ENCODE measurements at regions not wholly inside any gene's neighbourhood (a gene's known extent, or its start where the extent isn't known, plus 50 kb on each side); places are given as distances from the start of the nearest gene placed in this dataset.
"Not testable (repeated sequence)": the region's sequence is repeated elsewhere in the genome, so short reads cannot be mapped to it uniquely, and the experiment has no call there.

DNA sequence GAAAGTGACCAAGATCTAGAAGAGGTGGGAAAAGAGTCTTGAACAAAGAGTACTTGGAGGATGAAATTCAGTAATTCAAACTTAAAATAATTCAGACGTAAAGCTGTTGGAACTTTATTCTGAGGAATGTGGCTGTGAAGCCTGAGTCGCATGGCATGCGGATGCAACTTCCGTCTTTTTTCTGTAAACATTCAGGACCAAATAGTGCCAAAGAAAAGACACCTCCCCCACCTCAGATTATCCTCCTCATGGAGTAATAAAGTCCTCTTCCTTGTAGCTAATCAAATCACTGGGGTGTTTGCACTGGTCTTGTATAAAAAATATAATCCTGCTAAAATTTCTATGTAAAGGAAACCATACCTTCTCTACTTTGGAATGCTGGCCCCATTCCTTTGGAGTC lies 790.4 kb downstream of the TSN start:
- no peak for DNase-seq (ENCODE audit: low read depth)
- TF ChIP-seq, protein P1, sequence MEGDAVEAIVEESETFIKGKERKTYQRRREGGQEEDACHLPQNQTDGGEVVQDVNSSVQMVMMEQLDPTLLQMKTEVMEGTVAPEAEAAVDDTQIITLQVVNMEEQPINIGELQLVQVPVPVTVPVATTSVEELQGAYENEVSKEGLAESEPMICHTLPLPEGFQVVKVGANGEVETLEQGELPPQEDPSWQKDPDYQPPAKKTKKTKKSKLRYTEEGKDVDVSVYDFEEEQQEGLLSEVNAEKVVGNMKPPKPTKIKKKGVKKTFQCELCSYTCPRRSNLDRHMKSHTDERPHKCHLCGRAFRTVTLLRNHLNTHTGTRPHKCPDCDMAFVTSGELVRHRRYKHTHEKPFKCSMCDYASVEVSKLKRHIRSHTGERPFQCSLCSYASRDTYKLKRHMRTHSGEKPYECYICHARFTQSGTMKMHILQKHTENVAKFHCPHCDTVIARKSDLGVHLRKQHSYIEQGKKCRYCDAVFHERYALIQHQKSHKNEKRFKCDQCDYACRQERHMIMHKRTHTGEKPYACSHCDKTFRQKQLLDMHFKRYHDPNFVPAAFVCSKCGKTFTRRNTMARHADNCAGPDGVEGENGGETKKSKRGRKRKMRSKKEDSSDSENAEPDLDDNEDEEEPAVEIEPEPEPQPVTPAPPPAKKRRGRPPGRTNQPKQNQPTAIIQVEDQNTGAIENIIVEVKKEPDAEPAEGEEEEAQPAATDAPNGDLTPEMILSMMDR (conservative IDR thresholded peaks at IDR 0.05; ENCODE audit: control insufficient read depth, insufficient read depth, low read depth, low read length), result no peak
- no peak overlapping the region for H3K4me3 ChIP-seq (ENCODE audit: control insufficient read depth, low read depth, low read length)

DNA sequence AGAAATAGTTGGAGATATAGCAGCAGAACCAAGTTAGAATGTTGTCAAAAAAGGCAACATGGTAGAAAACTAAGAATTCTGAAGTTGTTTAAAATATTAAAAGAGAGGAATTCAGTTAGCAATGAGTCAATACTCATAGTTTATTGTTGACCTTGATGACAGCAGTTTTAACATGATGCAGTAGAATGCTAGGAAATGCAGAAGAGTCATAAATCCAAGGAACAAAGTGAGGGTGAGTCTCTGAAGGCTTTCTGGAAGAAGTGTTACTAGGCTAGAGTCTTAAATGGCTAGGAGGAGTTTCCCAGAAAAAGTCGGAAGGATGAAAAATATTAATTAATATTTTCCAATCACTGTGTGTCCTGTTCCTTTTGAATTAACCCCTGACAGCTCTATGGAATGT lies 807.3 kb downstream of the TSN start:
- H3K4me3 ChIP-seq (ENCODE audit: control insufficient read depth, low read depth, low read length), result no peak overlapping the region
- DNase-seq (ENCODE audit: low read depth), result no peak
- TF ChIP-seq, protein P1 (conservative IDR thresholded peaks at IDR 0.05; ENCODE audit: control insufficient read depth, insufficient read depth, low read depth, low read length), result no peak

DNA sequence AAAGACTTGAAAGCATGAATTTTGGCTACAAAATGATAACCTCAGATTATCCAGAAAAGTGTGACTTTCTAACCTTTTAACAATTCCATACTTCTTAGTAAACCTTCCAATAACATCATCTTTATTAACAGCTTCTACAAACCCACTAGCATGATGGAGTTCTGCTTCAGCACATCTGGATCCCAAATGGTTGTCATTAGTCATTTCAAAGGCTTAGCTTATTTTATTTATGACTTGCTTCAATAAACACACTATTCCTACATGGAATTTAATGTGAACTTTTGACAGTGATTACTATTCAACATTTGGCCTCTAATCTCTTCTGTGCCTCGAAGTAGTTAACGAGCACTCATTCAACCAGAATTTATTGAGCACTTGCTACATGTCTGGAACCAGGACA lies 808.3 kb downstream of the TSN start:
- no peak for DNase-seq (ENCODE audit: low read depth)
- TF ChIP-seq, protein P1 (conservative IDR thresholded peaks at IDR 0.05; ENCODE audit: control insufficient read depth, insufficient read depth, low read depth, low read length), result no peak
- no peak overlapping the region for H3K4me3 ChIP-seq (ENCODE audit: control insufficient read depth, low read depth, low read length)

DNA sequence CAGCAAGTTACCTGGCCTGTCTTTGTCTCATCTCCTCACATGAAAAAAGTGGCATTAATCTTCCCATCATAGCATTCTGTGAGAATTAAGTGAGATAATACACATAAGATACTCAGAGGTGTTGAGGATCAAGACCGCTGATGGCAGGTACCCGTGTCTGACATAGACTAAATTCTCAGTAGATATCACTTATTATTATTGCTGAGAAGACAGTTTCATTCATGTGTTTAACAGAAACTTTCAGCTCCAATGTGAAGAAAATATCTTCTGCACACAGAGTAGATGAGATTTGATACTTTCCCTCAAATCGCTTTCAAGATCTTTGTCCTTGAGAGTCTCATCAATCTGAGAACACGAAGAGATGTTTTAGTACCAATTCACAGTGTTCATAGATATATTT lies 809.4 kb downstream of the TSN start:
- DNase-seq (ENCODE audit: low read depth), result no peak
- TF ChIP-seq, protein P1 (conservative IDR thresholded peaks at IDR 0.05; ENCODE audit: control insufficient read depth, insufficient read depth, low read depth, low read length), result no peak
- no peak overlapping the region for H3K4me3 ChIP-seq (ENCODE audit: control insufficient read depth, low read depth, low read length)

DNA sequence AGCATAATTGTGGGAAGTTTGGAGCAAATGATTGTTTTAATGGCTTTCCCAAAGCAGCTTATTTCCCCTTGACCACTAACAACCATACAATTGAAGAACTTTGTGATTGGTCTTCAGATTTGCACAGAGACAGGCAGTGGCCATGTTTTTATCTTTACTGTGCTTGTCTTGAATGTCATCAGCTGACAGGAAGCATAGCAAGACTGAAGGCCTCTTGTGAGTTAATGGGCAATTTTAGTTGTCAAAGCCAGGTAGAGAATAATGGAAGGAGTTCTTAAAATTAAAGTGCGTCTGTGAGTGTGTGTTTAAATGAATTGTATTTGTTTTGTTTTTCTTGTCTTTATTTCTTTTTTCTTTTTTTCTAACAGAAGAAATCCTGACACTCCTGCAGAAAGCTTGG lies 809.9 kb downstream of the TSN start:
- no peak for DNase-seq (ENCODE audit: low read depth)
- no peak overlapping the region for H3K4me3 ChIP-seq (ENCODE audit: control insufficient read depth, low read depth, low read length)
- TF ChIP-seq, protein P1 (conservative IDR thresholded peaks at IDR 0.05; ENCODE audit: control insufficient read depth, insufficient read depth, low read depth, low read length), result no peak

DNA sequence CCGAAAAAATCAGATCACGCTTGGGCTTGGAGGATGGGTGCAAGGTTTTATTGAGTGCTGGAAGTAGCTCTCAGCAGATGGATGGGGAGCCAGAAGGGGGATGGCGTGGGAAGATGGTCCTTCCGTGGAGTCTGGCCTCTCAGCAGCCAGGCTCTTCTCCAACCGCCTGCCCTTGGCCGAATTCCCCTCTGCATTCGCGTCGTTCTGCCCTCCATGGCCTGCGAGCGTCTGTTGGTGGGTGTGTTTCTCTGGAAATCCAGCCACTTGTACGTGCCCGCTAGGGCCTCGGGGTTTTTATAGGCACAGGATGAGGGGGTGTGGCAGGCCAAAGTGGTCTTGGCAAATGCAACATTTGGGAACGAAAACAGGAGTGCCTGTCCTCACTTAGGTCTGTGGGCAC lies 815.2 kb downstream of the TSN start:
- no peak overlapping the region for H3K4me3 ChIP-seq (ENCODE audit: control insufficient read depth, low read depth, low read length)
- no peak for DNase-seq (ENCODE audit: low read depth)
- TF ChIP-seq, protein P1 (conservative IDR thresholded peaks at IDR 0.05; ENCODE audit: control insufficient read depth, insufficient read depth, low read depth, low read length), result no peak

DNA sequence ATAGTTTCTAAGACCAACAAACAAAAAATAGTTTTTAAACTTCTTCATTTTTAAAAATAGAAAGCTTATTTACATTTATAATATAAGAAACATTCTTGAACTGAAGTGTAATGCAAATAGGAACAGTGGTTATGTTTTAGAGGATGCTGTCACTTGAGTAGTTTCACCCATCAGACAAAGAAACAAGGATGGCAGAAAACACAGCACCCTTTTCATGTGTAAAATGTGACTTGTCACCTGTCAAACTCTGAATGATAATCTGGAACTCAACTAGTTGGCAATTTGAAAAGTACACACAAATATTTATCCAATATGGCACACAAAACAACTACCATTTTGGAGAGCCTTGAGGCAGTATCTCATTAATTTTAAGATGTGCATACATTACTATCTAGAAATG lies 816.0 kb downstream of the TSN start:
- not testable (repeated sequence) for H3K4me3 ChIP-seq (ENCODE audit: control insufficient read depth, low read depth, low read length); DNase-seq (ENCODE audit: low read depth)

All from fibroblast of mammary gland (primary cell).